Choroid plexus epithelial cell (primary cell): ENCODE measurements at regions not wholly inside any gene's neighbourhood (a gene's known extent, or its start where the extent isn't known, plus 50 kb on each side); places are given as distances from the start of the nearest gene placed in this dataset.

Experiments
- DNase-seq: peaks from one replicate; pipeline ENCODE4 v3.0.0-alpha.2; 2010; ENCODE audit warnings: low read depth
- H3K4me3 ChIP-seq: 2 replicates; pipeline ENCODE4 v1.5.1; 2011; ENCODE audit warnings: low read depth, mild to moderate bottlenecking, control low read depth, low read length, moderate library complexity
- CTCF ChIP-seq: conservative IDR thresholded peaks from 2 replicates; pipeline ENCODE4 v1.5.1; 2011; ENCODE audit warnings: low read depth, mild to moderate bottlenecking, control low read depth, inconsistent platforms, low read length, moderate library complexity

GRCh38 chr6:14731611-14732010 is 514.3 kb upstream of the JARID2 start:
- DNase-seq = no peak
- no peak overlapping the region for H3K4me3 ChIP-seq
- TF ChIP-seq CTCF = no peak

GRCh38 chr6:14732226-14732843 is 513.5 kb upstream of the JARID2 start:
- no peak for DNase-seq
- TF ChIP-seq CTCF = no peak

GRCh38 chr6:14732844-14733757 is 512.8 kb upstream of the JARID2 start:
- H3K4me3 ChIP-seq = no peak overlapping the region
- DNase-seq = peak; percentile 44
- TF ChIP-seq CTCF = no peak

More at GRCh38 chr6:14732226-14732843, 513.5 kb upstream of the JARID2 start:
- no peak overlapping the region for H3K4me3 ChIP-seq

GRCh38 chr6:14734052-14734415 is 511.8 kb upstream of the JARID2 start:
- DNase-seq = no peak
- no peak for TF ChIP-seq CTCF
- H3K4me3 ChIP-seq = no peak overlapping the region

GRCh38 chr6:14734416-14735340 is 511.2 kb upstream of the JARID2 start:
- no peak overlapping the region for H3K4me3 ChIP-seq
- TF ChIP-seq CTCF = no peak
- DNase-seq = peak; percentile 74

GRCh38 chr6:14735956-14736486 is 509.8 kb upstream of the JARID2 start:
- DNase-seq = no peak
- no peak for TF ChIP-seq CTCF
- no peak overlapping the region for H3K4me3 ChIP-seq
